H1 (cell line): ENCODE measurements at regions not wholly inside any gene's neighbourhood (a gene's known extent, or its start where the extent isn't known, plus 50 kb on each side); places are given as distances from the start of the nearest gene placed in this dataset.

Experiments used
- CTCF ChIA-PET: fragments of 300-600 bp; sonication (Branson Sonifier 250); formaldehyde crosslinking; loops from one replicate; lab custom pipeline; 2021; ENCODE audit not compliant: partially characterized antibody; lab: Charles Lee
- POLR2A ChIA-PET: fragments of 300-600 bp; sonication (Branson Sonifier 250); formaldehyde crosslinking; loops from one replicate; lab custom pipeline; 2021; ENCODE audit warnings: inconsistent platforms; ENCODE audit not compliant: partially characterized antibody; lab: Charles Lee
- DNase-seq, 2 experiments: peaks; one replicate each; pipeline versions ENCODE4 v3.0.0 to v3.0.0-alpha.2; 2010 to 2022; ENCODE audit warnings: low spot score in 2 of 2, low read depth in 1 of 2, mixed read lengths in 1 of 2
- FAIRE-seq: peaks from 2 replicates; lab custom pipeline; 2011; peaks lifted over from hg19 to GRCh38; lab: Jason Lieb, UNC
- H2AFZ ChIP-seq: 2 replicates; pipeline ENCODE4 v1.8.1; 2012; ENCODE audit warnings: low read length, inconsistent platforms
- H2AK5ac ChIP-seq: 2 replicates; pipeline ENCODE4 v1.6.1; 2013; ENCODE audit warnings: low read depth, low read length
- H2BK120ac ChIP-seq: replicated peaks from 2 replicates; pipeline ENCODE3; 2013; ENCODE audit warnings: low read depth, low read length, inconsistent platforms
- H2BK12ac ChIP-seq: 2 replicates; pipeline ENCODE4 v1.6.1; 2013; ENCODE audit warnings: low read depth, low read length
- H2BK15ac ChIP-seq: 2 replicates; pipeline ENCODE4 v1.6.1; 2013; ENCODE audit warnings: low read length
- H2BK20ac ChIP-seq: 2 replicates; pipeline ENCODE4 v1.6.1; 2013; ENCODE audit warnings: low read length
- H2BK5ac ChIP-seq: 2 replicates; pipeline ENCODE4 v1.6.1; 2013; ENCODE audit warnings: low read depth, low read length
- H3K14ac ChIP-seq: 2 replicates; pipeline ENCODE4 v1.6.1; 2013; ENCODE audit warnings: inconsistent platforms; ENCODE audit not compliant: insufficient read length
- H3K18ac ChIP-seq: 2 replicates; pipeline ENCODE4 v1.6.1; 2013; ENCODE audit warnings: low read length; ENCODE audit errors: extremely low read depth
- H3K23ac ChIP-seq: 2 replicates; pipeline ENCODE4 v1.6.1; 2013; ENCODE audit warnings: inconsistent platforms; ENCODE audit not compliant: insufficient read length
- H3K23me2 ChIP-seq: 2 replicates; pipeline ENCODE4 v1.6.1; 2013; ENCODE audit warnings: low read depth, low read length
- H3K27ac ChIP-seq: 2 replicates; pipeline ENCODE4 v1.6.1; 2011; ENCODE audit warnings: low read depth, low read length, inconsistent platforms
- H3K27me3 ChIP-seq, 4 experiments: replicated peaks in 1 of 4; 1 replicate in 1 of 4; 2 replicates in 3 of 4; pipeline versions ENCODE4 v1.6.1 to v1.8.1; 2011 to 2013; ENCODE audit warnings: low read length in 3 of 4, mild to moderate bottlenecking in 3 of 4, inconsistent platforms in 2 of 4, mixed read lengths in 2 of 4, moderate library complexity in 1 of 4; ENCODE audit not compliant: control insufficient read depth in 3 of 4, insufficient read depth in 3 of 4; ENCODE audit errors: extremely low read depth in 1 of 4
- H3K36me3 ChIP-seq, 4 experiments: 2 replicates each; pipeline versions ENCODE4 v1.6.1 to v1.8.1; 2011 to 2013; ENCODE audit warnings: mild to moderate bottlenecking in 4 of 4, low read length in 3 of 4, moderate library complexity in 2 of 4, control low read depth in 1 of 4, inconsistent platforms in 1 of 4; ENCODE audit not compliant: insufficient read depth in 4 of 4, control insufficient read depth in 2 of 4
- H3K4ac ChIP-seq: replicated peaks from 2 replicates; pipeline ENCODE3; 2013; ENCODE audit warnings: low read length, low read depth, mixed read lengths, inconsistent platforms; ENCODE audit not compliant: insufficient read length
- H3K4me1 ChIP-seq, 4 experiments: replicated peaks in 1 of 4; 1 replicate in 1 of 4; 2 replicates in 3 of 4; pipeline versions ENCODE4 v1.6.1 to v1.8.1; 2011 to 2013; ENCODE audit warnings: low read length in 3 of 4, inconsistent platforms in 2 of 4, mixed read lengths in 1 of 4; ENCODE audit not compliant: insufficient read depth in 4 of 4, control insufficient read depth in 3 of 4
- H3K4me2 ChIP-seq, 2 experiments: 2 replicates each; pipeline versions ENCODE4 v1.6.1 to v1.8.1; 2011 to 2013; ENCODE audit warnings: low read depth in 2 of 2, low read length in 2 of 2, control low read depth in 1 of 2, inconsistent platforms in 1 of 2, mild to moderate bottlenecking in 1 of 2; ENCODE audit not compliant: insufficient read depth in 1 of 2
- H3K4me3 ChIP-seq, 4 experiments: fragments of 200-600, 300-600 bp in 1 of 4; sonication (generic), shearing (Covaris generic), sonication (Bioruptor Twin) in 1 of 4; 2 replicates each; pipeline versions ENCODE4 v1.5.1 to v1.8.1; 2011 to 2016; ENCODE audit warnings: low read length in 4 of 4, low read depth in 3 of 4, control low read depth in 2 of 4, inconsistent platforms in 2 of 4, mild to moderate bottlenecking in 2 of 4, mixed read lengths in 1 of 4, moderate library complexity in 1 of 4; ENCODE audit not compliant: insufficient read depth in 2 of 4; ENCODE audit errors: extremely low read depth in 1 of 4
- H3K56ac ChIP-seq: replicated peaks from 2 replicates; pipeline ENCODE3; 2013; ENCODE audit warnings: low read depth, mild to moderate bottlenecking, mixed read lengths, low read length, inconsistent platforms; ENCODE audit not compliant: insufficient read length
- H3K79me1 ChIP-seq: 2 replicates; pipeline ENCODE4 v1.6.1; 2013; ENCODE audit warnings: low read depth, low read length, control low read depth
- H3K79me2 ChIP-seq, 2 experiments: 2 replicates each; pipeline versions ENCODE4 v1.6.1 to v1.8.1; 2012 to 2013; ENCODE audit warnings: low read length in 2 of 2, mild to moderate bottlenecking in 2 of 2, inconsistent platforms in 1 of 2; ENCODE audit not compliant: insufficient read depth in 2 of 2, control insufficient read depth in 1 of 2
- H3K9ac ChIP-seq, 4 experiments: replicated peaks in 1 of 4; 1 replicate in 1 of 4; 2 replicates in 3 of 4; pipeline versions ENCODE4 v1.6.1 to v1.8.1; 2011 to 2013; ENCODE audit warnings: low read depth in 3 of 4, low read length in 3 of 4, control low read depth in 2 of 4, mild to moderate bottlenecking in 2 of 4, moderate library complexity in 2 of 4, inconsistent platforms in 1 of 4; ENCODE audit errors: extremely low read depth in 1 of 4
- H3K9me3 ChIP-seq, 2 experiments: 2 replicates each; pipeline versions ENCODE4 v1.6.1 to v1.8.1; 2012 to 2013; ENCODE audit warnings: mild to moderate bottlenecking in 2 of 2, moderate library complexity in 2 of 2, control low read depth in 1 of 2, inconsistent platforms in 1 of 2, low read depth in 1 of 2, low read length in 1 of 2, mixed read lengths in 1 of 2; ENCODE audit not compliant: insufficient read depth in 2 of 2
- H4K20me1 ChIP-seq, 2 experiments: replicated peaks in 1 of 2; 2 replicates each; pipeline versions ENCODE3 to v1.8.1; 2011 to 2013; ENCODE audit warnings: inconsistent platforms in 2 of 2, low read length in 2 of 2, mild to moderate bottlenecking in 1 of 2; ENCODE audit not compliant: insufficient read depth in 2 of 2, control insufficient read depth in 1 of 2
- H4K5ac ChIP-seq: 2 replicates; pipeline ENCODE4 v1.6.1; 2013; ENCODE audit warnings: low read length, low read depth, mixed read lengths, inconsistent platforms; ENCODE audit not compliant: insufficient read length
- H4K8ac ChIP-seq: 2 replicates; pipeline ENCODE4 v1.8.0; 2013; ENCODE audit warnings: mild to moderate bottlenecking, moderate library complexity, low read length, inconsistent platforms; ENCODE audit not compliant: insufficient read depth; ENCODE audit errors: extremely low read depth
- H4K91ac ChIP-seq: replicated peaks from 2 replicates; pipeline ENCODE3; 2013; ENCODE audit warnings: low read length, mixed read lengths, inconsistent platforms; ENCODE audit not compliant: insufficient read length
- ASH2L ChIP-seq: fragments of 200-600, 300-600 bp; sonication (generic); IDR thresholded peaks from one replicate; pipeline ENCODE4 v1.7.1; 2017; ENCODE audit warnings: low read length
- ATF3 ChIP-seq: IDR thresholded peaks from 2 replicates; pipeline ENCODE4 v1.6.1; 2011; ENCODE audit warnings: low read depth, mild to moderate bottlenecking, low read length; ENCODE audit not compliant: insufficient read depth
- CEBPB ChIP-seq: IDR thresholded peaks from 2 replicates; pipeline ENCODE4 v1.6.1; 2012; ENCODE audit warnings: low read depth, low read length
- EZH2 ChIP-seq: fragments of 200-600 bp; sonication (generic); IDR thresholded peaks from 2 replicates; pipeline ENCODE4 v1.7.1; 2012; ENCODE audit warnings: low read depth, mild to moderate bottlenecking, moderate library complexity, low read length, inconsistent platforms; ENCODE audit not compliant: severe bottlenecking
- NRF1 ChIP-seq: IDR thresholded peaks from 2 replicates; pipeline ENCODE4 v1.6.1; 2011; ENCODE audit warnings: mild to moderate bottlenecking, low read depth, low read length, improper control_type of control experiment
- SRF ChIP-seq: IDR thresholded peaks from 2 replicates; pipeline ENCODE4 v1.6.1; 2011; ENCODE audit warnings: mild to moderate bottlenecking, low read depth, low read length, moderate library complexity
- TCF12 ChIP-seq: IDR thresholded peaks from 2 replicates; pipeline ENCODE4 v1.6.1; 2011; ENCODE audit warnings: low read depth, mild to moderate bottlenecking, low read length
- WGBS, 2 experiments: shearing (Covaris generic) in 1 of 2; methylation state at CpG; one replicate each; pipeline versions ENCODE4 v1.1.6 to v1.1.7; 2013 to 2015; ENCODE audit warnings: low lambda C conversion rate in 2 of 2, mixed read lengths in 2 of 2, inconsistent platforms in 1 of 2, low coverage in 1 of 2, missing lambda C conversion rate in 1 of 2; ENCODE audit not compliant: insufficient replicate concordance in 2 of 2, insufficient coverage in 1 of 2, insufficient read length in 1 of 2; ENCODE audit errors: extremely low coverage in 1 of 2, missing lambda C conversion rate in 1 of 2; 5-methylcytosine and 5-hydroxymethylcytosine counted together

- Histone ChIP-seq H3K27ac (no peak overlapping the region), H3K4ac (no peak overlapping the region), H3K4me1 (peaks cover 3 to 9% (median 8%) of the 10 kb centered on the region in 4 experiments; a peak in 5 of 7 replicates), H2BK20ac (no peak overlapping the region), H3K79me1 (no peaks in the 10 kb centered on the region; the same call in 1 of the 2 replicates), H4K91ac (no peak overlapping the region), H3K18ac (no peak overlapping the region), H3K36me3 (peaks cover 0 to 33% (median 0%) of the 10 kb centered on the region in 4 experiments; a peak in 2 of 8 replicates), H4K8ac (no peak overlapping the region), H3K14ac (no peak overlapping the region), H2BK15ac (no peak overlapping the region), H3K4me2 (no peak overlapping the region), H2BK12ac (no peak overlapping the region), H3K79me2 (no peaks in the 10 kb centered on the region), H3K56ac (no peak overlapping the region), H2BK120ac (no peak overlapping the region), H3K9ac (no peak overlapping the region), H2AFZ (no peak overlapping the region), H3K23me2 (no peaks in the 10 kb centered on the region; the same call in 1 of the 2 replicates), H3K9me3 (no peaks in the 10 kb centered on the region), H2BK5ac (no peak overlapping the region), H3K4me3 (no peak overlapping the region), H4K5ac (no peak overlapping the region), H4K20me1 (no peaks in the 10 kb centered on the region), H3K23ac (no peak overlapping the region), H2AK5ac (no peak overlapping the region), H3K27me3 (no peaks in the 10 kb centered on the region; a peak in 1 of 7 replicates)
- DNase-seq (no peak), FAIRE-seq (no peak)
- ChIA-PET POLR2A (interaction anchor here (0.6 to 2.3 kb wide), 3 partner anchors 9 to 16 kb away, joined by 3 to 7 read pairs (median 4); no protein-coding TSS in a partner anchor), CTCF (interaction anchor here (0.7 to 2.0 kb wide), 3 partner anchors 8 to 34 kb away, joined by 3 to 5 read pairs (median 4); no protein-coding TSS in a partner anchor)
- TF ChIP-seq TCF12: no peak
- TF ChIP-seq CEBPB: no peak
- TF ChIP-seq EZH2: no peak
- TF ChIP-seq SRF: no peak
- TF ChIP-seq ATF3: no peak
- no peak for TF ChIP-seq ASH2L
- TF ChIP-seq NRF1: no peak
- WGBS, 2 experiments: 88% methylated on average over 8 of the region's 8 CpGs; no CpG with 5 or more reads in 1 of the 2 experiments
Observed at GRCh38 chr6:14290041-14290771, 172.6 kb downstream of the CD83 start.
